SK-N-SH (cell line): ENCODE measurements at regions not wholly inside any gene's neighbourhood (a gene's known extent, or its start where the extent isn't known, plus 50 kb on each side); places are given as distances from the start of the nearest gene placed in this dataset.
A peak's percentile ranks its signal among the peaks of the same experiment; 100 is the strongest.

ENCODE experiments used
- CTCF ChIA-PET: fragments of 300-600, 350-600 bp; formaldehyde crosslinking; extraction: SDS; loops from one replicate; lab custom pipeline; 2021; lab: Yijun Ruan, JAX
- POLR2A ChIA-PET: fragments of 350-600 bp; sonication (Branson Sonifier 250); formaldehyde crosslinking; extraction: SDS; loops from one replicate; lab custom pipeline; 2020; ENCODE audit warnings: antibody characterized with exemption, inconsistent platforms; lab: Yijun Ruan, JAX
- DNase-seq: peaks from one replicate; pipeline ENCODE4 v3.0.0; 2012
- H2AFZ ChIP-seq: fragments of 200-600 bp; sonication (generic); 2 replicates; pipeline ENCODE4 v1.8.1; 2016; ENCODE audit warnings: antibody characterized with exemption, mild to moderate bottlenecking, low read depth
- H3F3A ChIP-seq: fragments of 200-600 bp; sonication (generic); replicated peaks from 2 replicates; pipeline ENCODE3; 2016; ENCODE audit warnings: antibody characterized with exemption, mild to moderate bottlenecking; ENCODE audit not compliant: insufficient read depth
- H3K27ac ChIP-seq, 2 experiments: fragments of 200-500 bp in 1 of 2; fragments of 200-600 bp in 1 of 2; sonication (Bioruptor generic) in 1 of 2; sonication (generic), shearing (Covaris generic) in 1 of 2; 2 replicates each; pipeline versions ENCODE4 v1.5.1 to v1.6.1; 2014 to 2016; ENCODE audit warnings: low read depth in 2 of 2, inconsistent platforms in 1 of 2, low read length in 1 of 2, mild to moderate bottlenecking in 1 of 2, mixed read lengths in 1 of 2
- H3K27me3 ChIP-seq: fragments of 200-600 bp; sonication (generic), shearing (Covaris generic); 2 replicates; pipeline ENCODE4 v1.6.1; 2016; ENCODE audit warnings: mixed run types; ENCODE audit not compliant: insufficient read depth
- H3K36me3 ChIP-seq, 2 experiments: fragments of 200-500 bp in 1 of 2; fragments of 200-600 bp in 1 of 2; sonication (Bioruptor generic) in 1 of 2; sonication (generic) in 1 of 2; replicated peaks in 1 of 2; 2 replicates each; pipeline versions ENCODE3 to v1.5.1; 2014 to 2016; ENCODE audit warnings: low read length in 1 of 2, mild to moderate bottlenecking in 1 of 2; ENCODE audit not compliant: insufficient read depth in 2 of 2, control insufficient read depth in 1 of 2
- H3K4me1 ChIP-seq, 2 experiments: fragments of 200-500 bp in 1 of 2; fragments of 200-600 bp in 1 of 2; sonication (Bioruptor generic) in 1 of 2; sonication (generic), shearing (Covaris generic) in 1 of 2; 2 replicates each; pipeline versions ENCODE4 v1.5.1 to v1.6.1; 2014 to 2016; ENCODE audit warnings: low read depth in 1 of 2, low read length in 1 of 2, mixed run types in 1 of 2; ENCODE audit not compliant: insufficient read depth in 2 of 2, control insufficient read depth in 1 of 2
- H3K4me2 ChIP-seq: fragments of 200-600 bp; sonication (generic), shearing (Covaris generic); 2 replicates; pipeline ENCODE4 v1.6.1; 2017; ENCODE audit warnings: mixed run types
- H3K4me3 ChIP-seq, 2 experiments: fragments of 200-500 bp in 1 of 2; fragments of 200-600 bp in 1 of 2; sonication (Bioruptor generic) in 1 of 2; sonication (generic), shearing (Covaris generic) in 1 of 2; 2 replicates each; pipeline versions ENCODE4 v1.5.1 to v1.8.1; 2014 to 2016; ENCODE audit warnings: low read depth in 2 of 2, inconsistent platforms in 1 of 2, low read length in 1 of 2, mild to moderate bottlenecking in 1 of 2, mixed read lengths in 1 of 2, moderate library complexity in 1 of 2
- H3K79me2 ChIP-seq: fragments of 200-600 bp; sonication (generic); 2 replicates; pipeline ENCODE4 v1.8.1; 2017; ENCODE audit warnings: mild to moderate bottlenecking; ENCODE audit not compliant: insufficient read depth
- H3K9ac ChIP-seq: fragments of 200-600 bp; sonication (generic); 2 replicates; pipeline ENCODE4 v1.6.1; 2017; ENCODE audit warnings: mixed run types
- H3K9me2 ChIP-seq: fragments of 200-600 bp; sonication (generic); 2 replicates; pipeline ENCODE4 v1.6.1; 2017; ENCODE audit warnings: mixed run types
- H3K9me3 ChIP-seq: fragments of 200-600 bp; sonication (generic); 2 replicates; pipeline ENCODE4 v1.6.1; 2017; ENCODE audit warnings: mixed run types, mild to moderate bottlenecking, moderate library complexity
- H4K20me1 ChIP-seq: fragments of 200-600 bp; sonication (generic); 2 replicates; pipeline ENCODE4 v1.6.1; 2017; ENCODE audit warnings: mild to moderate bottlenecking, mixed run types; ENCODE audit not compliant: insufficient read depth
- CTCF ChIP-seq: fragments of 200-600 bp; sonication (generic); IDR thresholded peaks from 2 replicates; pipeline ENCODE4 v1.6.1; 2017; ENCODE audit warnings: antibody characterized with exemption, mild to moderate bottlenecking, moderate library complexity
- GATA2 ChIP-seq: sonication (generic); formaldehyde crosslinking; IDR thresholded peaks from 2 replicates; pipeline ENCODE4 v1.5.0; 2020; ENCODE audit warnings: mild to moderate bottlenecking, missing genetic modification reagents
- NRF1 ChIP-seq: IDR thresholded peaks from 2 replicates; pipeline ENCODE4 v1.6.1; 2012; ENCODE audit warnings: low read depth, mild to moderate bottlenecking, low read length
- POLR2AphosphoS5 ChIP-seq: IDR thresholded peaks from 2 replicates; pipeline ENCODE4 v1.6.1; 2012; ENCODE audit warnings: low read depth, low read length
- RCOR1 ChIP-seq: fragments of 150-350 bp; IDR thresholded peaks from 2 replicates; pipeline ENCODE4 v1.6.1; 2017; ENCODE audit warnings: antibody characterized with exemption, low read length
- TAF1 ChIP-seq: IDR thresholded peaks from 2 replicates; pipeline ENCODE4 v1.6.1; 2012; ENCODE audit warnings: low read depth, mild to moderate bottlenecking, low read length, moderate library complexity, borderline replicate concordance
- TEAD4 ChIP-seq: IDR thresholded peaks from 2 replicates; pipeline ENCODE4 v1.4.0; 2012; ENCODE audit warnings: mild to moderate bottlenecking, borderline replicate concordance; ENCODE audit not compliant: insufficient read depth
- USF1 ChIP-seq: IDR thresholded peaks from 2 replicates; pipeline ENCODE4 v1.4.0; 2012; ENCODE audit warnings: low read depth, borderline replicate concordance
- WGBS: methylation state at CpG from one replicate; pipeline ENCODE4 v1.1.6; 2017; ENCODE audit warnings: low lambda C conversion rate; 5-methylcytosine and 5-hydroxymethylcytosine counted together
- TF ChIP-seq, protein P1 (sequence below): IDR thresholded peaks from 2 replicates; pipeline ENCODE4 v1.4.0; 2012; ENCODE audit warnings: low read depth

- no peaks in the 10 kb centered on the region for H3K79me2 ChIP-seq
- no peaks in the 10 kb centered on the region for H3K36me3 ChIP-seq
- H3K4me3 ChIP-seq: no peak overlapping the region
- H3K9ac ChIP-seq: no peak overlapping the region
- ChIA-PET POLR2A (no interaction called here), CTCF (interaction anchor here (0.8 to 1.0 kb wide), 2 partner anchors 8 to 192 kb away, joined by 3 to 4 read pairs; no protein-coding TSS in a partner anchor)
- no peaks in the 10 kb centered on the region for H3F3A ChIP-seq
- DNase-seq: no peak
- no peaks in the 10 kb centered on the region for H3K9me2 ChIP-seq
- 93% methylated on average over 2 of the region's 2 CpGs for WGBS
- H3K27ac ChIP-seq: no peak overlapping the region
- no peak overlapping the region for H2AFZ ChIP-seq
- H4K20me1 ChIP-seq: no peaks in the 10 kb centered on the region
- no peaks in the 10 kb centered on the region; a peak in 1 of 4 replicates for H3K4me1 ChIP-seq
- H3K4me2 ChIP-seq: no peak overlapping the region
- no peaks in the 10 kb centered on the region for H3K9me3 ChIP-seq
- no peaks in the 10 kb centered on the region for H3K27me3 ChIP-seq
- TF ChIP-seq POLR2AphosphoS5 (no peak), TAF1 (no peak), GATA2 (no peak), USF1 (no peak), RCOR1 (no peak), NRF1 (no peak), TEAD4 (no peak)
- TF ChIP-seq, protein P1, sequence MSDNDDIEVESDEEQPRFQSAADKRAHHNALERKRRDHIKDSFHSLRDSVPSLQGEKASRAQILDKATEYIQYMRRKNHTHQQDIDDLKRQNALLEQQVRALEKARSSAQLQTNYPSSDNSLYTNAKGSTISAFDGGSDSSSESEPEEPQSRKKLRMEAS: no peak
Measured at GRCh38 chr14:50053935-50054334, 62.4 kb downstream of the VCPKMT start.

- no peak for DNase-seq
Measured at GRCh38 chr14:50055461-50056228, 60.7 kb downstream of the VCPKMT start.

More at GRCh38 chr14:50055461-50056228, 60.7 kb downstream of the VCPKMT start:
- CTCF ChIA-PET: no interaction called here
- no peaks in the 10 kb centered on the region for H3K9me3 ChIP-seq
- H2AFZ ChIP-seq: no peak overlapping the region
- H3K9ac ChIP-seq: no peak overlapping the region
- H3K4me1 ChIP-seq: peaks cover 9 to 13% of the 10 kb centered on the region in 2 experiments
- H3K4me2 ChIP-seq: no peak overlapping the region
- H3K9me2 ChIP-seq: no peaks in the 10 kb centered on the region
- no peaks in the 10 kb centered on the region for H4K20me1 ChIP-seq
- H3F3A ChIP-seq: peaks cover 10% of the 10 kb centered on the region
- no peaks in the 10 kb centered on the region for H3K79me2 ChIP-seq
- 0 out of 2 replicates have a peak, but pooled peaks have one; percentile 17 for TF ChIP-seq CTCF
- TF ChIP-seq POLR2AphosphoS5: no peak
- WGBS: 93% methylated on average over 13 of the region's 14 CpGs
- H3K36me3 ChIP-seq: no peaks in the 10 kb centered on the region
- H3K4me3 ChIP-seq: no peak overlapping the region
- no peaks in the 10 kb centered on the region for H3K27me3 ChIP-seq
- POLR2A ChIA-PET: no interaction called here
- no peak overlapping the region for H3K27ac ChIP-seq
